Large intestine (tissue), 3 donors: ENCODE measurements at regions not wholly inside any gene's neighbourhood (a gene's known extent, or its start where the extent isn't known, plus 50 kb on each side); places are given as distances from the start of the nearest gene placed in this dataset.

Source experiments
- DNase-seq, 2 donors: peaks; one replicate each; pipeline versions ENCODE4 v3.0.0 to v3.0.0-alpha.2; 2013
- H3K27ac ChIP-seq: one replicate; pipeline ENCODE4 v1.5.1; 2013; ENCODE audit warnings: low read length
- H3K27me3 ChIP-seq: 2 replicates; pipeline ENCODE4 v1.6.1; 2013; ENCODE audit warnings: low read length; ENCODE audit not compliant: control insufficient read depth, insufficient read depth
- H3K36me3 ChIP-seq: 2 replicates; pipeline ENCODE4 v1.6.1; 2013; ENCODE audit warnings: low read length; ENCODE audit not compliant: control insufficient read depth, insufficient read depth
- H3K4me1 ChIP-seq: one replicate; pipeline ENCODE4 v1.6.1; 2013; ENCODE audit warnings: low read length; ENCODE audit not compliant: control insufficient read depth, insufficient read depth
- H3K4me3 ChIP-seq: one replicate; pipeline ENCODE4 v1.5.1; 2013; ENCODE audit warnings: low read length
- H3K9me3 ChIP-seq: one replicate; pipeline ENCODE4 v1.6.1; 2013; ENCODE audit warnings: mild to moderate bottlenecking, low read depth, low read length, moderate library complexity; ENCODE audit not compliant: control insufficient read depth
- WGBS: methylation state at CpG from one replicate; pipeline ENCODE4 v1.1.5; 2013; ENCODE audit warnings: low lambda C conversion rate; ENCODE audit not compliant: insufficient coverage; 5-methylcytosine and 5-hydroxymethylcytosine counted together

DNA sequence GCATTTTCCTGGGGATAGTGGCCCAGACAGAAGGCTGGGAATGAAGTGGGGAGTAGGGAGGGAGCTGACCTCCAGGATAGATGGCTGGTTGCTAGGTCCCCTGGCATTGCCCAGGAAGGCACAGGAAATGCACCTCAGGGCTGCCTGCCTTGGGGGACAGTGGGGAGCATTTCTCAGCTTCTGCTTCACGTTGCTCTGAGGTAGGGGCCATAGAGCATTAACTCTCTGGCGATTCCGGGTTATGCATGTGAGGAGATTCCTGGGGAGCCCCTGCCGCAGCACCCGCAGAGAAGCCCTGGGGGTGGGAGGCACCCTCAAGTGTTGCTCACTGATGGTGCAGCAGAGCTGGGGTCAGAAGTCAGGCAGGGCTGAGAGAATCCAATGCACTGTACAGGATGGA is 256.5 kb downstream of the CYP26B1 start:
- Histone ChIP-seq H3K9me3 (no peaks in the 10 kb centered on the region), H3K4me1 (peaks cover 3% of the 10 kb centered on the region), H3K36me3 (no peaks in the 10 kb centered on the region), H3K27me3 (no peaks in the 10 kb centered on the region), H3K27ac (no peak overlapping the region), H3K4me3 (no peak overlapping the region)
- DNase-seq = no peak
- no CpG with 5 or more reads among the region's 5 CpGs for WGBS

DNA sequence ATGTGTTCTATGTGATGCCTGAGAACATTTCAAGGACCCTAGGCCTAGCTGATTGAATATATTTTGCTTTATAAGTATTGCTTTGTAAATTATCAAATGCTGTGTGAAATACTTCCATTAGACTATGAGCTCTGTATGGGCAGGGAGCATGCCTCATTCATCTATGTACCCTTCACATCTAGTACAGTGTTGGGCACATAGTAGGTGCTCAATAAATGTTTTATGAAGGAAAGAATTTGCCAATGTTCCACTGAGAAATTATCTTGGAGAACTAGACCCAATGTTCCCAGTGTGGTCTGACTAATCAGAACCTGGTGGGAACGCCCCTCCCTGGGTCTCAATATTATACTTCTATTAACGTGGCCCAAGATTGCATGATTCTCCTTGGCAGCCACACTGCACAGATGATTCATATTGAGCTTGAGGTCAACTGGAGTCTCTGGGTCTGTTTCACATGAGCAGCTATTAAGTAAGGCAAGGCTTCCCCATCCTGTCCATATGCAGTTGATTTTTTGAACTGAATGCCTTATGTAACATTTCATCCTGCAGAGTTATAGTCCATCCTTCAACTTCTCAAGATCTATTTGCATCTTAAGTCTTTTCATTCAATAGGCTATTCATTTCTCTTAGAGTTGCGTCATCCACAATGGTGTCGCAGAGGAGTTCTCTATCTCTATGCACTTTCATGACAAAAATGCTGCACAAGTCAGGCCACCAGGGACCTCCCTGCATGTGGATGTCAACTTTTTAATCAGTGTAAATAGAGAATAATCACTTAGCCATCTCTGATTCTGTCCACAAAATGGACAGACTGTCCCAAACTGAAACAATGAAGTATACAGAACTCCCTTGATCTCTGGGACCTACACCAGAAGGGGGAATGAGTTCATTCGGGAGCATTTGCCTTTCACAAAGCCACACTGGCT is 257.6 kb downstream of the CYP26B1 start:
- 90% methylated on average over 2 of the region's 5 CpGs for WGBS
- Histone ChIP-seq H3K4me1 (peaks cover 3% of the 10 kb centered on the region), H3K27me3 (no peaks in the 10 kb centered on the region), H3K36me3 (no peaks in the 10 kb centered on the region), H3K4me3 (no peak overlapping the region), H3K27ac (no peak overlapping the region), H3K9me3 (no peaks in the 10 kb centered on the region)
- no peak for DNase-seq

DNA sequence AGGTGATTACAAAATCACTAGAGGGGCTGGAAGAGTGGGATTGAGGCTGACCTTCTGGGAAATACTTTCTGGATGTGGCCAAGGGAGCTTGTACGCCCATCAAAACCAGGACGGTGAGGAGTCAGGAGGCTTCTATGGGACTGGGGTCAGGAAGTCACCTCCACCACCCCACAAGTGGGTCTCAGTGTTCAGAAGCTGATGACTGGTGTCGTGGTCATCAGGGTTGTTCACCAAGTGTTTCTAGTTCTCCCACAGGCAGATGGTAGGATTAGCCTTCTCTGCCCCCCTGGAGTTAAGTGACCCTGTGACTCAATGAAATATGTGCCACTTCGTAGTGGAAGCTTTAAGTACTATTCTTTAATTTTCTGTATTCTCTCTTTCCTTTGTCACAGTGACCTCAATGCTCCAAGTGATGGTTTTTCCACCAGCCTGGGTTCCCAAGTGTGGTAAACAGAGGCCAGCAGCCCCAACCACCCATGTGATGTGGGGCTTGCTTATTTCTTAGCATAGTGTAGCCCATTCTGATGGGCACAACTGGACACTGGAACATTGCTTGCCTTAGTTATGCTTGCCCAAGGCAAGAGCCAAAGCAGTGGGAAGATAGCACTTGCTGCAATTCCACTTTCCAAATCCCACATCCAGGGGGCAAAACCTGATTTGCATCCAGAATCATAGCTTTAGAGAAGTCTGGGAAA is 258.8 kb downstream of the CYP26B1 start:
- H3K27ac ChIP-seq = no peak overlapping the region

DNA sequence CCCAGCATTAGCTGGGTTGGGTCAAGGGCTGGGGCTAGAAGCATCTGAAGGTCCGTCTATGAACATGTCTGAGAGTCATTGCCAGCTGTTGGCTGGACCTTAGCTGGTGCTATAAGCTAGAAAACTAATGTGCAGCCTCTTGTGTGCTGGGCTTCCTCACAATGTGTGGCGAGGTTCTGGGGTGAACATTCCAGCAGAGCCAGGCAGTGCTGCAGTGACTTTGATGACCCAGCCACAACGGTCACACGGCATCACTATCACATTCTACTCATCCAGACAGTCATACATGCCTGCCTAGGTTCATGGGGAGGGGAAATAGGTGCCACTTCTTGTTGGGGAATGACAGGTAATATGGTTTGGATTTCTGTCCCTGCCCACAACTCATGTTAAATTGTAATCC is 260.5 kb downstream of the CYP26B1 start:
- Histone ChIP-seq H3K36me3 (no peaks in the 10 kb centered on the region), H3K4me1 (no peaks in the 10 kb centered on the region), H3K27ac (no peak overlapping the region), H3K4me3 (no peak overlapping the region), H3K9me3 (no peaks in the 10 kb centered on the region), H3K27me3 (no peaks in the 10 kb centered on the region)
- WGBS = no CpG with 5 or more reads among the region's 4 CpGs
- DNase-seq = no peak

More for the DNA sequence above, 258.8 kb downstream of the CYP26B1 start:
- H3K4me3 ChIP-seq = no peak overlapping the region
- no peaks in the 10 kb centered on the region for H3K27me3 ChIP-seq
- DNase-seq = no peak
- WGBS = no CpG with 5 or more reads among the region's 4 CpGs
- H3K36me3 ChIP-seq = no peaks in the 10 kb centered on the region
- no peaks in the 10 kb centered on the region for H3K9me3 ChIP-seq
- H3K4me1 ChIP-seq = no peaks in the 10 kb centered on the region

DNA sequence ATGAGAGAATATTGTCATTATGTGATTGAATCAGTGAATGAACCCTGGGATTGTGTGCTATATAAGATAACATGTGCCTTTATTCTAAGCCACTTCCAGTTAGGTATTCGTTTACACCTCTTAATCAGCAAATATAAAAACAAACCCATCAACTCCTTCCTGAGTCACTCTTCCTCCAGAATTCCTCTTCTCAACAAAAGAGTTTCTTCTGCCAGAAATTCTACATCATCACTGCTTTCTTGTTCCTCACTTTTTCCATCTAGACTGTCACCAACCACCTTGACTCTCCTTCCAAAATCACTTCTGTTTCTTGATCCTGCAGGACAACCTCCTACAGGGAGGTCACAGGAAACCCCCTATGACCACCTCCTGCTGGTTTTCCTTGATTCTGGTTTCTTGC is 261.4 kb downstream of the CYP26B1 start:
- WGBS = 100% methylated on average over 1 of the region's 1 CpG
- no peaks in the 10 kb centered on the region for H3K9me3 ChIP-seq
- no peak overlapping the region for H3K4me3 ChIP-seq
- H3K36me3 ChIP-seq = no peaks in the 10 kb centered on the region
- no peak for DNase-seq
- H3K27ac ChIP-seq = no peak overlapping the region
- no peaks in the 10 kb centered on the region for H3K27me3 ChIP-seq
- H3K4me1 ChIP-seq = no peaks in the 10 kb centered on the region

DNA sequence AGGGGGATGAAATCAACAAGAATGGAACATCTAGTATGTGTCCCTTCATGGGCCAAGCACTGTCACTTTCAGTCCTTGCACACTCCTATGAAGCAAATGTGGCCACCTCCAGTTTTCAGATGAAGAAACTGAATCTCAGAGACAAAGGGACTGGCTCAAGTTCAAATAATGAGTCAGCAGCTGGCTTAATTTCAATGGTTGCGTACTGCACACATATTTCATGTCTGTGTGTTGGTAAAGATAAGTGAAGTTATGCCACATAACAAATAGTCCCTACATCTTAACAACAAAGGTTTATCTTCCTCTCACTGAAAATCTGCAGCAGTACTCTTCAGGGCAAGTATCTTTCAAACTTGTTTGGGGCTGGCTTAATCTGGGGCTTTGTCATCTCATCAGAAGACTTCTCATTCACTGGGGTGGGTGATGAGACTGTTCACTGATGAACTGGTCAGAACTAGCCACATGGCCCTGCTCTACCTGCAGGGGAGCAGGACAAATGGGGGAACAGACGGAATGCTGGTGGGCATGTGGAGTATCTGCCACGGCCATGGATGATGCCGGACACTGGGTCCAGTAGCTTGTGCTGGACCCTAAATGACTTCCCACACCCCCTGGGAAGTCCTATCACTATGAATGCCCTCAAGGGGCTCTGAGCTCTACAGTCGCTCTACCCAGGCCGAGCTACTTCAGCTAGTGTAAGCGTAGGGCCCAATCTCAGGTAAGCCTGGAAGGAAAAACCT is 263.2 kb downstream of the CYP26B1 start:
- no peaks in the 10 kb centered on the region for H3K9me3 ChIP-seq
- DNase-seq = no peak
- no peak overlapping the region for H3K4me3 ChIP-seq
- H3K4me1 ChIP-seq = no peaks in the 10 kb centered on the region
- no peaks in the 10 kb centered on the region for H3K36me3 ChIP-seq
- WGBS = 80% methylated on average over 1 of the region's 7 CpGs
- no peak overlapping the region for H3K27ac ChIP-seq
- H3K27me3 ChIP-seq = no peaks in the 10 kb centered on the region

- H3K27ac ChIP-seq = no peak overlapping the region
- no peak overlapping the region for H3K4me3 ChIP-seq
- DNase-seq = peak; percentile 52 to 72
- no peaks in the 10 kb centered on the region for H3K36me3 ChIP-seq
- no CpG with 5 or more reads among the region's 8 CpGs for WGBS
- no peaks in the 10 kb centered on the region for H3K9me3 ChIP-seq
- no peaks in the 10 kb centered on the region for H3K4me1 ChIP-seq
- no peaks in the 10 kb centered on the region for H3K27me3 ChIP-seq
These were observed 264.7 kb downstream of the CYP26B1 start for GRCh38 chr2:71882949-71883472.

- Histone ChIP-seq H3K36me3 (no peaks in the 10 kb centered on the region), H3K27ac (no peak overlapping the region), H3K4me3 (no peak overlapping the region), H3K9me3 (no peaks in the 10 kb centered on the region), H3K27me3 (no peaks in the 10 kb centered on the region), H3K4me1 (no peaks in the 10 kb centered on the region)
- DNase-seq = no peak
- WGBS = 65% methylated on average over 3 of the region's 8 CpGs
These were observed 265.3 kb downstream of the CYP26B1 start for GRCh38 chr2:71882236-71882946.

DNA sequence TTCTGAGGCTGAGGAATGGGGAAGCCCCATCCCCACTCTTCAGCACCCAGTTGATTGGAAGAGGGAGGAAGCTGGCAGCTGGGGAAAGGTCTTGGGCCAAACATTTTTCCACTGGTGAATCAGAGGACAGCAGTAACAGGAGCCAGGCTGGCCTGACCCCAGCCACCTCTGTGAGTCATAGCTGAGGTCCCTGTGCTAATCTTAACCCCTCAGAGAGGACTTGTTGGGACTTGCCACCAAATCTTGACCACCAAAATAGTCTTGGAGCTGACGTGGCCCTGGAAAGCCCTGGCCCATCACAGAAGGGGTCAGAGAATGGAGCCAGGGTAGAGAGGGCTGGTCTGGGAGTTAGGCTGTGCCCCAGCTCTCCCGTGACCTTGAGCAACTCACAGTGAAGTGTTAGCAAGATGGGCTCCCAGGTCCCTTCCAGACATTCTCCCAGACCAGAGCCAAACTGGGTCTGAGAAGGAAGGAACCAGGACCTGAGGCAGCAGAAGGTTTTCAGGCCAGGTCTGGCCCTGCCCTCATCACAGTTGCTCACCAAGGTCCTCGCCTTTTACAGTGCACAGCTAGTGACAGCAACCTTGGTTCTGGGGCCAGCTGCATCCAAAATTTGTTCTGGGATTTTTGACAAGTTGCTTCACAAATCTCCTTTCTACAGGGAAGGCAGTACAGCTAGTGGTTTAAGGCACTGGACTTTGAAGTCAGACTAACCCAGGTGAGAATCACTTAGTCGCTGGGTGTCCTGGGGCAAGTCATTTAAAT is 266.6 kb downstream of the CYP26B1 start:
- DNase-seq = no peak
- Histone ChIP-seq H3K4me3 (no peak overlapping the region), H3K36me3 (no peaks in the 10 kb centered on the region), H3K9me3 (no peaks in the 10 kb centered on the region), H3K27me3 (no peaks in the 10 kb centered on the region), H3K4me1 (no peaks in the 10 kb centered on the region), H3K27ac (no peak overlapping the region)
- no CpG with 5 or more reads among the region's 4 CpGs for WGBS
